GM12864 (cell line): ENCODE measurements at regions not wholly inside any gene's neighbourhood (a gene's known extent, or its start where the extent isn't known, plus 50 kb on each side); places are given as distances from the start of the nearest gene placed in this dataset.

ENCODE experiments used
- DNase-seq: peaks from one replicate; pipeline ENCODE4 v3.0.0-alpha.2; 2011; ENCODE audit warnings: low read depth
- H3K4me3 ChIP-seq: 2 replicates; pipeline ENCODE4 v1.5.1; 2011; ENCODE audit warnings: mild to moderate bottlenecking, low read depth, low read length, control low read depth
- TF ChIP-seq, protein P1 (sequence below): IDR thresholded peaks from 2 replicates; pipeline ENCODE4 v1.5.1; 2011; ENCODE audit warnings: low read depth, mild to moderate bottlenecking, moderate library complexity, low read length, control low read depth, inconsistent platforms; ENCODE audit errors: missing control alignments

DNA sequence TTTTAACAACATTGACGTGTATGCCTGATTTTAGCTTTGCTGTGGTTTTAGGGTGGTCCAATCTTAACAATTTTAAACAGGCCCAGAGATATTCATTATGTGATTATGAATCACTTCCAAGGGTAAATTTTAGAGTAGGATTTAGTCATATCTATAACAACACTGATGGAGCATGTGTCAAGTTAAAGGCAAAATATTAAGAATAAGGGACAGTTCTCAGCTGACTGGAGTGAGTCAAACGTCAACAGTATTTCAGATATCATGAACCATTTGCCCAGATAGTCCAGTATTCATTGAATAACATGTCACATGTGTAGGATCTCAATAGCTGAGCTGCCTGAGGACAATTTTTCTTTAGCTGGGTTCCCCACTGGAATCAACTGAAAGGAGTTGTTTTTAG is 61.3 kb upstream of the VCX2 start:
- no peak overlapping the region for H3K4me3 ChIP-seq
- DNase-seq = no peak
- TF ChIP-seq, protein P1, sequence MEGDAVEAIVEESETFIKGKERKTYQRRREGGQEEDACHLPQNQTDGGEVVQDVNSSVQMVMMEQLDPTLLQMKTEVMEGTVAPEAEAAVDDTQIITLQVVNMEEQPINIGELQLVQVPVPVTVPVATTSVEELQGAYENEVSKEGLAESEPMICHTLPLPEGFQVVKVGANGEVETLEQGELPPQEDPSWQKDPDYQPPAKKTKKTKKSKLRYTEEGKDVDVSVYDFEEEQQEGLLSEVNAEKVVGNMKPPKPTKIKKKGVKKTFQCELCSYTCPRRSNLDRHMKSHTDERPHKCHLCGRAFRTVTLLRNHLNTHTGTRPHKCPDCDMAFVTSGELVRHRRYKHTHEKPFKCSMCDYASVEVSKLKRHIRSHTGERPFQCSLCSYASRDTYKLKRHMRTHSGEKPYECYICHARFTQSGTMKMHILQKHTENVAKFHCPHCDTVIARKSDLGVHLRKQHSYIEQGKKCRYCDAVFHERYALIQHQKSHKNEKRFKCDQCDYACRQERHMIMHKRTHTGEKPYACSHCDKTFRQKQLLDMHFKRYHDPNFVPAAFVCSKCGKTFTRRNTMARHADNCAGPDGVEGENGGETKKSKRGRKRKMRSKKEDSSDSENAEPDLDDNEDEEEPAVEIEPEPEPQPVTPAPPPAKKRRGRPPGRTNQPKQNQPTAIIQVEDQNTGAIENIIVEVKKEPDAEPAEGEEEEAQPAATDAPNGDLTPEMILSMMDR = no peak

DNA sequence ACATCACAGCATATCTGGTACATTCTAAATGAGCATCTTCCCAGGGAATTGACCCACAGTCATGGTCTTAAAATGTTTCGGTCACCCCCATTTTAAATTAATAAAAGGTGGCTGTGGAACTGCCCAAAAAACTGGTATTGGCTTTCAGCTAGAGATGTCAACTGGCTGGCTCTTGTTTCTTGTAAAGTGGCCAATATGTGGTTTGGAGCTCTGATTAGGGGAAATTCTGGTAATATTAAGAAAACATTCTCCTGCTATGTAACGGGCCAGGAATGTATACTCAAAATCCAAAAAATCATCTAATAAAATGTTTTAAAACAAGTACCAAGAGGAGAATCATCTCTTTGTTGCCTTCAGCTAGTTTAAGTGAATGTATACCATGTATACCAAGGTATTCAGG is 62.0 kb upstream of the VCX2 start:
- TF ChIP-seq, protein P1 = no peak
- DNase-seq = no peak
- no peak overlapping the region for H3K4me3 ChIP-seq

DNA sequence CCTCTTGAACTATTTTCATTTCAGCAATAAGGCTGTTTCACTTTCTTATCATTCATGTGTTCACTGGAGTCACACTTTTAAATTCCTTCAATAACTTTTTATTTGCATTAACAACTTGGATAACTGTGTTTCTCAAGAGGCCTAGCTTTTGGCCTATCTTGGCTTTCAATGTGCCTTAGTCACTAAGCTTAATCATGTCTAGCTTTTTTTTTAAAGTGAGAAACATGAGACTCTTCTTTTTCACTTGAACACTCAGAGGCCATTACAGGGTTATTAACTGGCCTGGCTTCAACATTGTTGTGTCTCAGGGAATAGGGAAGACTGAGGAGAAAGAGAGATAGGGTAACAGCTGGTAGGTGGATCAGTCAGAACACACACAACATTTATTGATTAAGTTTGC is 64.0 kb upstream of the VCX2 start:
- DNase-seq = no peak
- no peak overlapping the region for H3K4me3 ChIP-seq
- TF ChIP-seq, protein P1 = no peak

DNA sequence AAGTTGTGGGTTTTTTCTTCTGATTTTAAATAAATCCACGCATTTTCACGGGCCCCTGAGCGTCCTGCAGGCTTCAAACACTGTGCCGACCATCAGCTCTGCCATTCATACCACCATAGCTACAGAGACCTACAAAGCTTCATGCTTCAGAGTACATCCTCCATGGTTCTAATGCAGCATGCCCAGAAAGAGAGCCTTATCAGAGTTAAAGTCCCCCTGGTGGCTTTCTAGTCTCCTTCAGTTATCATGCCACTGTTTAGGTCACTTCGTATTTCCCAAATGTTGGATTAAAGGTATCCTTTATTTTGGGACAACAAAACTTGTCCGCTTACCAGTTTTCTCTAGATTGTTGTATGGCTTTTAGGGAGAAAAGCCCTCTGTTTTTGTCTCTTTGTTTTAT is 66.7 kb upstream of the VCX2 start:
- no peak for DNase-seq
- no peak overlapping the region for H3K4me3 ChIP-seq
- TF ChIP-seq, protein P1 = no peak

DNA sequence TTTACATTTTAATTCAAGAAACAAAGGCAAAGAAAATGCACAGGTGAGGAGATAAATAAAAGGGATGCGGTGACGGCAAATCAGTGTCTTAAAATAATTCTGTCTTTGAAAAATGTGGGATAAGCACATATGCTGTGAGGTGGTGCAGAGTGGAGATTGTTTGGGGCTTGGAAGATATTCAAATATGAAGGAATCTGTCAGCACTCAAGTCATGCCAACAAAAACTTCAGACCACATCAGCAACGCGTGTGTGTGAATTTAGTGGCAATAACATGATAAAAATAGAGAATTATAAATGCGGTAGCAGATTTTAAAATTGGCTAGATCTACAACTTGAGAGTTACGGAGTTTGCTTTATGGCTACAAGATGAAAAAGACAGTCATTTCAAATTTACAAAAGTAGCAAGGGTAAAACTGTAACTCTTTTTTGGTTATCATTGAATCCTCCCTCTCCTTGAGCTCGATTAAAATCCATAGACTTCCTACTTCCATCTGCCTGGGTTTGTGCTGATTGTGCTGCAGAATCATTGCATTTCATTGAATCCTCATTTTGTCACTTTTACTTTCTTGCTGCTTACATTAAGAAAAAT is 71.5 kb upstream of the VCX2 start:
- no peak for DNase-seq
- TF ChIP-seq, protein P1 = no peak

DNA sequence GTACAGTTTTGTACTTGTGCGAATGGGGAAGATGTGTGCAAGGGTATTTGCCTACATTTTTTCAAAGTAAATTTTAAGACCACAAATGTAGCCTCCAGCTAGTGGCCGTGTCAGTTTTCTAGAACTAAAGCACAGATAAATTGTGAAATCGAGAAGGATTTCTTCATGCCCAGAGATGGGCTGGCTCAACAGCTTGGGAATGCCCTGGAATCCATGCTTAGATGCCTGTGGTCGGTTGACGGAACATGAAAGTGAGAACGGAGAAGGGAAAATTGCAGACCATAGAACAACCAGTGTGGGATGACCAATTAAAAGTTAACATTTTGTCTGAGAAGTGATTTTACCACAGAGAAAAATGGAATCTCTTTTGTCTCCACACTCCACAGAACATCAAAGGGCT is 73.2 kb upstream of the VCX2 start:
- no peak overlapping the region for H3K4me3 ChIP-seq
- no peak for DNase-seq
- TF ChIP-seq, protein P1 = no peak

More for the DNA sequence above, 71.5 kb upstream of the VCX2 start:
- H3K4me3 ChIP-seq = no peak overlapping the region

DNA sequence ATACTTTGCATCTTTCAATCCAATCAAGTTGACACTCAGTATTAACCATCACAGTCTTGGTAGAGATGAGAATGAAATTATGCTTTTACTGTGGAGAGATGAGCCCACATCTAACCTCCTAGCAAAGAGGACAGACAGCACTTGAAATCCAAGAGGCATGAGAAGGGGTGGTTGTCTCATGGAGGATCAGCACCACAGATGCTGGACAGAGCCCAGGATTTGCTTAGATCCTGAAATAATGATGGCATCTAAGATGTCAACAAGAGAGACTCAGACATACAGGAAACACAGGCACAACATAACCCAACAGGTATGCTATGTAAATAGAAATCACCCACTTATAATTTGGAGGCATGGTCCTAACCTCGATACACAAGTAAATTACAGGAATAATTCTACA is 74.3 kb upstream of the VCX2 start:
- TF ChIP-seq, protein P1 = no peak
- DNase-seq = no peak

More for the DNA sequence above, 74.3 kb upstream of the VCX2 start:
- H3K4me3 ChIP-seq = no peak overlapping the region
